ENCODE measurements at regions not wholly inside any gene's neighbourhood (a gene's known extent, or its start where the extent isn't known, plus 50 kb on each side); places are given as distances from the start of the nearest gene placed in this dataset.

DNA sequence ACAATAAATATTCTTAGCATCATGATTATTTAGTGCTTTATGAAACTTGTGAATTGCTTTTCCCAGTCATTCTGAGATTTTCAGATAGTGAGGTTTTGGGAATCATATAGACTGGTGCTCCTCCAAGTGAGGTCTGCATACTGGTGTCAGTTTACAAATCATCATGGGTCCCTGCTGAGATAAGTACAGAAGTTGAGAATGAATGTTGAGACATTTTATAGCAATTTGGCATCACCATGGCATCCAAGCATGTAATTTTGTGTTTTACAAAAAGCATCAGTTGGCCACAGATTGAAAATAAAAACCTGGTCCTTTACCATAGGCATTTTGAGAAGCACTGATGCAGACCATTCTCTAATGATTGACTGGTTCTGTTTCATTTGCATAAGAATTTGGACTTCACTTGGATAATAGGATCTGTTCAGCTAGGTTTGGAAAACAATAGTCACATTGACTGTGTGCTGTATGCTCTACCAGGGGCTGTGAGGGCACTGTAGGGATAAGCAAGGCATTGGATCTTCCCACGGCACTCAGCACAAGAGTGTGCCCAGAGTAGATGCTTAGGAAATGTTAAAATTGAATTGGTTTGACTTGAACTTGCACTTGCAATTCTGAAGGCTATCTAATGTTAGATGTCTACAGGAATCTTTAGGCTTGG is 79.0 kb upstream of the JUN start:
- DNase-seq = peak in 16 of 56 donors; percentile 8 to 59 (median 26)

DNA sequence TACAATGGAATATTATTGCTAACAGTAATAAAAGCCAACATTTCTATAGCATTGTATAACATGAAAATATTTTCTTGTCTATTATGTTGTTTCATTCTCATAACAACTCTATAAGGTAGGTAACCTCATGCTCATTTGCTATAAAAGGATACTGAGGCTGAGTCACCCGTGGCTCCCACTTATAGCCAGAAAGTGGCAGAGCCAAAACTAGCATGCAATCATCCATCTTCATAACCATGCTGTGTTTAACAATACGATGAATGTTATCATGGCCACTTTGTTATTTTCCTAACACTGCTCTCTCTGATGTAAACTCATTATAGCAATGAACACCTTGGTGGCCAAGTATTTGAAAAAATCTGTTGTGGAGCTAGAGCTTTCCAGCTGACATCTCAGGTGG is 80.8 kb upstream of the JUN start:
- no peak for DNase-seq

DNA sequence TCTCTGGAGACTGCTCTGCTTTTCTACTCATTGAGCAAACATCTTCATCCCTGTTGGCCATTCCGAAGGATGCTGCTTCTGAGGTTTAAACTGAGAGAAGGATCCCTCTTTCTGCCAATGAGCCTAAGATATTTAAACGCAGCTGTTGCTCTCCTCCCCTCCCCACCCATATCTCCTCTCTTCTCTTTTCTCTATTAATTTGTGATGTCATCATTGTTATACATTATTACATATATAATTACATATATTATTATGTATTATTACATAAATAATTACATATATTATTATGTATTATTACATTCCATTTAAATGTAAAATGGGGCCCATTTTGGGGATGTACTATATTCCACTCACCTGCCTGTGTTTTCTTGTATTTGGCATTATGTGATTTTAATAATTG is 82.7 kb upstream of the JUN start:
- no peak for DNase-seq

DNA sequence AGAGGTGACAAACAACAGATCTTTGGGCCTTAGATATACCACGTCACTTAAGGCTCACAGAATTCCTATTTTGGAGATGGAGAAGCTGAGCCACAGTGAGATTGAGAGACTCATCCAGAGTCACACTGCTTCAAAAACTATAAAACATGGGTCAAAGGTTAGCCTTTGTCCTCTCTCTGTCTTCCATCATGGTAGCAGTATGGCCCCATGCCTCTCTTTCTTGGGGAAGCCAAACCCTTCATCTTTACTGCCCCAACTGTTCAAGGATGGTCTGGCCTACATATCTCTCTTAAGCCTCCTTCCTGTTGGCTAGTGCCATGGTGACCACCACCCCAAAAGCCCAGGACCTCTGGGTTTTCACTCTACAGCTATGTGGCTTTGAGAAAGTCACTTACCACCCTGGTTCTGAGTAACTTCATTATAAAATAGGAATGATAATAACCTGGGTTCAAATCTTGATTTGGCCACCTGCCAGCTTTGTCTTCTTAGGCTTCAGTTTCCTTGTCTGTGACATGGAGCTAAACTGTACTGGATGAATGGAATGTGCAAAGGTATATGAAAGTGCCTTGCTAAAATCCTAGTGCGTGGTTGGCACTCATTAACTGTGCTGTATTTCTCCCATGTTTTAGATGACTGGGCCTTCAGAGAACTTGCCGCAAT is 85.9 kb upstream of the JUN start:
- DNase-seq = no peak

DNA sequence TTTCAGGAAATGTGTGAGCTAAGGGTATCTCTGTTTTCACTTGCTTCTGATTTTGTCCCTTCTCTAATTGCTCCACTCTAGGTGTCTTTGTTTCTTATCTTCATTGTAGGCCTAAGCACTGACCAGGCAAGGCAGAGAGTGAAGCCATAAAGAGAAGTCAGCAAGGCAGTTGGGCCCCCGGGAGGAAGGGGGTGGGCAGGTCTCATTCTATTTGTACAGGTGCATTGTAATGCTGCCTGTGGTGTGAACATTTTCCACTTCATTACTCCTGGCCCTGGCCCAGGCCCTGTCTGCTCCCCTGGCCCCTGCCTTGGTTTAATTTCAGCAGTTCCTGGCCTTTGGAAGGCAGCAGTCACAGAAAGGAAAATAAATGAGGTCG is 86.4 kb upstream of the JUN start:
- DNase-seq = no peak

DNA sequence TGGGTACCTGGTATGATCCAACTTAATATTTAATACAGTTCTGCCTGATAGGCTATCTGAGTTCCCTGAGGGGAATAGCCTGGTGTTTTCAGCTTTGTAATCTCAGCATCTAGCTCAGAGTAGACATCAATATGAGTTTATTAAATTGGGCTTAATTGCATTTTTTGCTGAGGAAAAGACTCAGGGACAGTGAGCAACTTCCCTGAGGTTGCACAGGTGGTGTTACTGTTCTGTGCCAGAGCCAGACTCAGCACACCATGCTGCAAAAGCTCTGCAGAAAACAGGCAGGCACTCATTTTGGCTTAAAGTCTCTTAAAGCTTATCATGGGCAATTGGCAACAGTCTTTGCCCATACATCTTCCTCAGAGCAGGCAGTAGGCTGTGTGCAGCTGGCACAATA is 90.5 kb upstream of the JUN start:
- no peak for DNase-seq

DNA sequence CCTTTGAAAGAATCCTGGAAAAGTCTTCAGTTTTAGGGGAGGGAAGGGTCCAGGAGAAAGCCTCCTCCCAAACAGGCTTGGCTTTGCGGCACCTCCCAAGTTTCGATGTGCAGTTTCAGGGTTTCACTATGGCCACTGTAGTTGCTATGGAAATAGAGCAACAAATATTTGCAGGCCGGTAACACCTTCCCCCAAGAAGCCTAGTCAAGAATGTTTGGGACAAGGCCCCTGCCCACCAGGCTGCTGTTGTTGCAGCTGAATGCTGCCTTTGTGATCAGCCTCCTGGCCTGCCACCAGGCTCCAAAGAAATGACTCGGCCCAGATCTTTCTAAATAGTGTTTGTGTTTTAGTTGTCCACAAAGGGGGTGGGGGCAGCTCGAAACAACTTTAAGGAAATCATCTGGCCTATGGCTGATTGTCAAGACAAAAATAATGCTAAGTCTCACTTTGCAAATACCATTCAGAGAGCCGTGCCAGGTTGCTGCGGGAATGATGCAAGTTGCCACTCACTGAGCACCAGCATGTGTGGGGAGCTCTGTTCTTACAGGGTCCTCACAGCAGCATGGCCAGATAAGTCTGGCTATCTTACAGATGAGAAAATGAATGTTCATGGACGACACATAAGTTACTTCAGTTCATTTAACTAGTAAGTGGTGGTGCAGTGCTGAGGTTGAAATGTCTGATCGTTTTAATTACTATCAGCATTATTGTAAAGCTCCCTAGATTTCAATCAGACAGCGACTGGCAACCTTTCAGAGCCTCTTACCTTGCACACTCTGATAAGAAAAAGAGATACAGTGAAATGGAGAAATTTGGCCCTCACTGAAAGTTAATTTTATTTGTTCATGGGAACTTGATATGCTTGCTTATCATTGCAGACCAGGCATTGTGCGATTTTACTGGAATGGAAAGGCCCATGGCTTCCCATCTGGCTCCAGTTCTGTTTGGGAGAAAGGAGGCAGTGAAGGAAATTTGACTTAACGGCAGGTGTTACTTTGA is 91.2 kb upstream of the JUN start:
- DNase-seq = peak in 50 of 56 donors; percentile 15 to 86 (median 58)

DNA sequence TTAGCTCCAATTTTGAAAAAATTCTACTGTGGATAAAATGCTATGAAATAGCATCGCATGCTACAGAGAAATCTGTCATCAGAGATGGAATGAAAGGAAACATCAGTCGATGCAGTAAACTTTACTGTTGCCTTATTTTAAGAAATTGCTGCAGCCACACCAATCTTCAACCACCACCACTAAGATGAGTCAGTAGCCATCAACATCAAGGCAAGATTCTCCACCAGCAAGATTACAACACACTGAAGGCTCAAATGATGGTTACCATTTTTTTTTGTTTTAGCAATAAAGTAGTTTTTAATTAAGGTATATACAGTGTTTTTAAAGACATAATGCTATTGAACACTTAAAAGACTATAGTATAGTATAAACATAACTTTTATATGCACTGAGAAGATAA is 95.6 kb upstream of the JUN start:
- DNase-seq = no peak

DNA sequence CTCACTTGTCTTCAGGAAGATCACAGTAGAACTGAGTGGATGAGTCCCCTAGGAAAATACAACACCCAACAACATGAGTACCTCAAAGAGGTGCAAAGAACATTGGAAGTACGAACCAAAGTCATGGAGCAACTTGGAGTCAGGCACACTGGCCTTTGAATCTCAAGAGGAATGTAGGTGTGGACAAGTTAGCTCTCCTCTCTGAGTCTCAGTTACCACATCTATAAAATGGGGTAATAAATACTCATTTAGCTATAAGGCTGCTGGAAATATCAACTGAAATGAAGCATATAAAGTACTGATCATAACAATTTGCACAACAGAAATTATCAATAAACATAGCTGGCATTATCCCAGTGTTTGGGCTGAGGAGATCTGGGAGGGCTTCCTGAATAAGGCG is 96.7 kb upstream of the JUN start:
- no peak for DNase-seq

DNA sequence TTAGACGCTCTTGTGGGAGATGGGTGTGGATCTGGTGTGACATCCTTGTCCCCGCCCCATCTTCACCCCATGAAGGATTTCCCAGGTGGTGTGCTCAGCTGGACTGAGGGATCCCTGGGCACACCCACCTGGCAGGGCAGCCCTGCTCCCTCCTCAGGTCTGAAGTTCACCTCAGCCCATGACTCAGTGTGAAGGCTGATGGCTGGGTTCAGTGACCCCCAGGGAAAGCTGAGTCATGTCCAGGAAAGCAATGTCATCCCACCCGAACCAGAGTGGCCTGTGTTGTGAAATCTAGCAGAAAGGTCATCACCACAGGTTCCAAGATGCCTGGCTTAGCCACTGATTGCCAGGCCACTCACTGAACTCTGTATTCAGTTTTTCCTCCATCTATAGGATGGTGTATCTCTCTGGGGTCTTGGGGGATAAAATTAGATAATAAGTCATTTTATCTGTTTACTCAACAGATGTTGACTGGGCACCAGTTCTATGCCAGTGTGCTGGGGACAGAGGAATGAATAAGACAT is 97.7 kb upstream of the JUN start:
- DNase-seq = no peak

DNA sequence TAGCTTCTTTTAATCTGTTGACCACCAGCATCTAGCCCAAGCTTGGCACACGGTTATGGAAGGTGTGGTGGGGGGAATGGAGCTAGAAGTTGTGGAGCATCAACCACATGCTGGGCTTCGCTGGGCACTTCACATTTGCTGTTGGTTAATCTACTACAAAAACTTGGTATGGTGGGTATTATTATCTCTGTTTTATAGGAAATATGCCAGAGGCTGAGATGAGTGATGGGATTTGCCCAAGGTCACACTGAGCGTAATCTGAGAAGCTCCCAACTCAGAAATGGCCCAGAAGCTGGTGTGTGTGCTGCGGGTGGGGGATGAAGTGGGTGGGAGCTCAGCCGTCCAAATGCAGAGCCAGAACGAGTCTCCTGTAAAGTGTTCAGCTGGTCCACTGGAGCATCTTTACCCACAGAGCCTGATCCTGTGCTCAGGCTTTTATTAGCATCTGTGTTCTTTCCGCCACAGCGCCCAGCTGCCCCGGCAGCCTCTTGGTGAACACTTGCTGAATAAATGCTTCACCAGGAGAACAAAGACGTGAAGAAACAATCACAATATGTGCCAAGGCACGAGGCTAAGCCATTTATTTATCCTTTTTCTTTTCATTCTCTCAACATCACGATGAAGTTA is 98.6 kb upstream of the JUN start:
- peak in 1 of 56 donors; percentile 18 for DNase-seq

DNA sequence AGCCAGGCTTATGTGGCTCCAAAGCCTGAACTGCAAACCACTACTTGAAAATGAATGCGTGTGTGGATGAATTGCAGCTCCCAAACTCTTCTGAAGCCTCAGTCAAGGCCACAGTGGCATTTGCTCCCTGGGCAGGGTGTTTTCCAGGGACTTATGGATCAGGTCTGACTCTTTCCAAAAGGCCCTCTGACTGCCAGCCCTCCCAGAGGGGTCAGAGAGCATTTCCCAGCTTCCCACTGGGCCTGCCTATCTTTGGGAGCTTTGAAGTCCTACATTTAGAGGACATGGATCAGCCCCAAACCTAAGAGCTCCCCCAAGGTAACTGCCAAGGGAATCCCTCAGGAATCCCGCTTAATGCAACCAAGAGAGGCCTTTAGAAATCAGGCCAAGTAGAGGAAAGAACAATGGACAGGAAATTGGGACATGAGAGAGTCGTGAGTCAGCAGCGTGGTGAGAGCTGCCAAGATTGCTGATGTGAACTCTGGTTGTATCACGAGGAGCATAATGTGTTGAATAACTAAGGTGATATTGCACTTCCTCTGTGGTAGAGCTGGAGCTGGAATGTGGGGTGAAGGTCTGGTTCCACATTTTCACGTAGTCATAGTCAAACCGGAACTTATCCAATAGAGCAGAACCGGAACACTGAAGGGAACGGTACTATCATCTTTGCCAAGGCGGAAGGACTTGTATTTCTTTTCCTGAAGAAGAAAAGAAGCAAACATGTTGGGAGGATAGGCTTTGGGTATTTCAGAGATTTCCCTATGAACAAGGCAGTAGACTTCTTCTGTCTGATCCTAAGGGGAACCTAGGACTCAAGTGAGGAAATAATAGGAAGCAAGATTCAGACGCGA is 99.4 kb upstream of the JUN start:
- DNase-seq = peak in 11 of 56 donors; percentile 12 to 48 (median 30)

DNA sequence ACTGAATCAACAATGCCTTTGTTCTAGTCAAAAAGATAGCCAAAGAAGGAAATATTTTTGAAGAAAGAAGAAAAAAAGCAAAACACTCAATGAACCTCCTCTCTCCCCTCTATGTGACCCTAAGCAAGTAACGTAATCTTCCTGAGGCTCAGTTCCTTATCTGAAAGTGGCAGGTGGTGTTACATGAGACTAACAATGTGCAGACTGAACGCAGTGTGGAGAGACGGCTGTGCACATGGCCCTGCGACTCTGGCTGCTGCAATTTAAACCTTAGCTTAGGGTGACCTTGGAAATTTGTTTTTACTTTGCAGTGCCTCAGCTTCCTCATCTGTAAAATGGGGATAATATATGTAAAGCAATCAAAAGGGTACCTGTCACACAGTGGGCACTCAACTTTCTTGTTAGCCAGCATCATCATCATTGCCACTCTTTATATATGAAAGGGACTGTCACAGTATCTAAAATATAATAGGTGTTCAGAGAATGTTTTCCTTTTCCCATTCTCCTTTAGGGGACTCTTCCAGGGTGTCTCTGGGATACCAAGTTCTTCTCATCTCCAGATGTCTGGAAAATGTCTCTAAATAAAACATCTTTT is 100.1 kb upstream of the JUN start:
- no peak for DNase-seq

DNA sequence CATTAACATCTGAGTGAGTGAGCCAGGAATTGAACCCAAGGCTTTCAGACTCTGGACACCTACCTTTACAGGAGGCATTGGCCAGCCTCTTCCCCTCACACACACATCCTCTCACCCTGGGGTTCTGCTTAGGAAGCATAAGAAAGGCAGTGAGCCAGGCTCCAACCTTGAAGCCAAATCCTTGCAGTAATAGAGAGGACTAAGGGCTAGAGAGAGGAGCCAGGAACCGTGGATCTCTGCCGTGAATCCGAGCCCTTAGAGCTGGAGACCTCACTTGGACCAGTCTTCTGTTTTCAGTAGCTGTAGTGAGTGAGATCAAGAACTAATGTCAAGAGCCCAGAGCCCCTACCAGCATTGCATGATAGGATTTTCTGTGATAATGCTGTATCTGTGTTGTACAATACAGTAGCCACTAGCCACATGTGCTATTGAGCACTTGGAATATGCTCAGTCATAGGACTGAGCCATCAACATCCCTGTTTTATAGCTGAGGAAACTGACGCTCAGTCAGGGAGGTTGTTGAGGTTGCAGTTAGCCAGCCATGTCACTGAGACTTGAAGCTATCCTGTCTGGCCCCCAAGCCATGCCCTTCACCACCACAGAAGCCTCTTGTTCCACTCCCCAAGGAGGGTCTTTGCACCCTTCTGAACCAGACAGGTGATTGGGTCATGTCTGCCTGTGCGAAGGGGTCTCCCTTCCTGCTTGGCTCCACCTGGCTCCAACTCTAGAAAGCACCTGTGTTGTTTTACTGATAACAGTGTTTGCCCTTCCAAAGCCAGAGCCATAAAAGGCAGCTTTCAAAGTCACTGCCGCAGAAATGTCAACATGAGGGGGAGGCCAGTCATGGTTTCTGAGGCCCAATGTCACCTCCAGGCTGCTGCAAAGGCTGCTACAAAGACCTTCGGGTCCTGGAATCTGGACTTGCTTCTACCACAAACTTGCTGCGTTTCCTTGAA is 101.1 kb upstream of the JUN start:
- DNase-seq = peak in 2 of 56 donors; percentile 18 to 36

DNA sequence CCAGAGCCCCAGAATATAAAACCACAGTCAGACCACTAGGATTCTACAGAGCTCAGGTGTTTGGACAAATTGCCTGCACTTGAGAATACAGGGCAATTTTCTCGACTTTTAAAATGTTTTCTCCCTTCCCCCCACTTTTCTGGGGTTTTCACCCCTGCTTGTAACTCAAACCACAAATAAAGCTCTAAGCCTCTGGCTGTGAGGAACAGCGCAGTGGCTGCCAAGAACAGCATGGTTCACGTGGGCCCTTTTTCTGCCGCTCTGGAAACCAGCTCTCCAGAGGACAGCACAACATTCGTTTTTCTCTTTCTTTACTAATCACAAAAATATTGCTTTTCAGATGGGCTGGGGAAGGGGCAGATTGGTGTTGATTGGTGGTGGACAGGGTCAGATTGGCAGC is 102.2 kb upstream of the JUN start:
- DNase-seq = peak in 22 of 56 donors; percentile 11 to 60 (median 32)

DNA sequence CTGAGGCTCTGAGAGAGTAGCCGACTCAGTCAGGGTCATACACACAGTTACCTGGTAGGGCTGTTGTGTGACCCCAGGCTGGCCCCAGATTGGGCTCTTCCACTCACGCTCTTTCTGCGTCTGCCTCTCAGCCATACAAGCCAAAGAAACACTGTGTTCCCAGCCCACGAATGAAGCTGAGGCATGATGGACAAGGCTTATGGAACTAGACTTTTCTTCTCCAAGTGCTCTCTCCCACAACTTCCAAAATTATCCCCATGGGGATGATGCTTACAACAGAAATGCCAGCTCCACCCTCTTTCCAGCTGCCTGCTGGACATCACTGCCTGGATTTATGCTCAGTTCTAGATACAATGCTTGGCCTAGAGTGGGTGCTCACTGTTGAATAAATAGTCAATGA is 102.8 kb upstream of the JUN start:
- DNase-seq = no peak

DNA sequence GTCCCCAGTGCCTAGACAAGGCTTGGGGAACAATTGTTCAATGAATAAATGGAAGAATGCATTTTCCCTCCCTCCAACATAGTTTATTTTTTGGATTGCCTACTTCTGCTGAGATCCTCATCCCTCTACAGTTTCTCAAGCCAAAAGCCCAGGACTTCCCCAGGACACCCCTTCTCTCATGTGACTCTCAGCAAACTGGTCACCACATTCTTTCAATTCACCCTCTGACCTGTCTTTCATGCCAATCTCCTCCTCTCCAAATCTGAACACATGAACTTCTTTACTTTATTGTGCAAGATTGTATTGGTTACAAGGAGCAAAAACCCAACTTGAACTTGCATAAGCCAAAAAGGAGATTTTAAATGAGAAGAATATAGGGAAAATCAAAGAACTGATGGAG is 103.2 kb upstream of the JUN start:
- DNase-seq = no peak

DNA sequence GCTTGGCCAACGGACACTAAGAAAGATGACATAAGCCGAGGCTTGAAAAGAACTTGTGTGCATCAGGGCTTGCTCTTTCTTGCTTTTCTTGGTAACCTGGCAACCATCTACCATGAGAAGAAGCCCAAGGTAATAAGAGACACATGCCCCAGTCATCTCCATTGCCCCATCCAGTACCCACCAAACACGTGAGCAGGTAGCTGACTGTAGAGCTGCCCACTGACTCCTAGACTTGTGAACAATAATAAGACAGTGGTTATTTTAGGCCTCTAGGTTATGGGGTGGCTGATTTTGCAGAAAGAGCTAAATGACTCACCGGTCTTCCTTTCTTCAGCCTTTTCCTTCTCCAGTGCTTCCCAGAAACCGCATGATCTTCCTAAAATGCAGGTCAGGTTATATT is 105.0 kb upstream of the JUN start:
- DNase-seq = no peak

DNA sequence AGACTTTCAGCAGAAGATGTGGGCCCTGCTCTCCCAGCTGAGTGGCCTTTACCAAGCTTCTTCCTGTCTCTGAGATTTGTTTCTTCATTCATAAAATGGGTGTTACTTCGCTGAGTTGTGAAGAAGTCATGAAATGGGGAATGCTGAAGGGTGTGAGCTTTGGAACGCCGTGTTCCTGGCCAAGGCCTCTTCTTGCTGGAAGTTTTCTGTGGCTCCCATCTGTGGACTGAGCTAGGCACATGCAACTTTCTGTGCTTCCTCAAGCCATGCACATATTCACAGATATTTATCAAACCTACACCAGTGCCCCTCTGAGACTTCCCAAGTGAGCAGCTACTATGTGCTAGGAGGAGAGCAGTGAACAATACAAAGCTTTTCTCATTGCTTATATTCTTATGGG is 106.3 kb upstream of the JUN start:
- no peak for DNase-seq

Data from amygdala (tissue), 56 donors.